ENCODE measurements at regions not wholly inside any gene's neighbourhood (a gene's known extent, or its start where the extent isn't known, plus 50 kb on each side); places are given as distances from the start of the nearest gene placed in this dataset.

DNA sequence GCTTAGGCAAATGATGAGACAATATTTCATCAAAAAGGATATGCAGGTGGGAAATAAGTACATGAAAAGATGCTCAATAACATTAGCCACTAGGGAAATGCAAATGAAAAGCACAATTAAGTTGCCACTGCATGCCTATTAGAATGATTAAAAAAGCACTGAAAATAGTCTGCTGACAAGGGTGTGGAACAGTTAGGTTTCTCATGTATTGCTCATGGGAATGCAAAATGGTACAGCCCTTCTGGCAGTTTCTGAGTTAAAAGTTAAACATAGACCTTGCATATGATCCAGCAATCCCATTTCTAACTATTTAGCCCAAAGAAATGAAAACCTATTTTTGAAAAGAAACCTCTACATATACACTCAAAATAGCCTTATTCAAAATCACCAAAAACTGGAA is 393.0 kb downstream of the BMP4 start:
- H3K4me1 ChIP-seq, result no peaks in the 10 kb centered on the region

DNA sequence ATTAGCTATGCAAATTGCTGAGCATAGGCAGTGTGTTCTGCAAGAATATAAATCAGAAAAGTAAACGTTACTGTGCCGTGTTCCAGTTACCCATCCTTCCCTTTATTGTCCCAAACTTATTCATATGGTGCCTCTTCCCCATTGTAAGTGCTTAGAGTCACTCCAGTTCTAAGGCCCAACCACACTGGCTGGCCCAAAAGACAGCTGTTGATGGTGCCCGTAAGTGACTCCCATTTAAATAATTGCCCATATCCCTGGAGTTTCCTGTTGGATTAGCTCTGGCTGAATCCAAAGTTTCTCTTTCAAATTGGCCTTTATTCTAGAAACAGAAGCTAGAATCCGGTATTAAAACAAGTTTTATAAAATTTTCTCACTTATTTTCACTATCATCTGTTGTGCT is 400.1 kb upstream of the DDHD1 start:
- H3K27ac ChIP-seq, result no peak overlapping the region
- DNase-seq (ENCODE audit: low read depth in 1 of 2, low spot score in 1 of 2), result no peak

More for the DNA sequence above, 393.0 kb downstream of the BMP4 start:
- Histone ChIP-seq H3K9me3 (peaks cover 3% of the 10 kb centered on the region; the same call in 1 of the 3 replicates), H3K4me3 (no peak overlapping the region), H3K4me2 (no peak overlapping the region), H3K27ac (no peak overlapping the region)
- CTCF ChIA-PET, result no interaction called here
- FAIRE-seq (no peak), DNase-seq (ENCODE audit: low read depth in 1 of 2, low spot score in 1 of 2) (no peak), ATAC-seq (no peak)
- POLR2A ChIA-PET, result no interaction called here
- TF ChIP-seq, protein P1, sequence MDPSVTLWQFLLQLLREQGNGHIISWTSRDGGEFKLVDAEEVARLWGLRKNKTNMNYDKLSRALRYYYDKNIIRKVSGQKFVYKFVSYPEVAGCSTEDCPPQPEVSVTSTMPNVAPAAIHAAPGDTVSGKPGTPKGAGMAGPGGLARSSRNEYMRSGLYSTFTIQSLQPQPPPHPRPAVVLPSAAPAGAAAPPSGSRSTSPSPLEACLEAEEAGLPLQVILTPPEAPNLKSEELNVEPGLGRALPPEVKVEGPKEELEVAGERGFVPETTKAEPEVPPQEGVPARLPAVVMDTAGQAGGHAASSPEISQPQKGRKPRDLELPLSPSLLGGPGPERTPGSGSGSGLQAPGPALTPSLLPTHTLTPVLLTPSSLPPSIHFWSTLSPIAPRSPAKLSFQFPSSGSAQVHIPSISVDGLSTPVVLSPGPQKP (IDR thresholded peaks at IDR 0.05; ENCODE audit: low read depth, low read length), result no peak
- no peak for TF ChIP-seq SREBF2 (IDR thresholded peaks at IDR 0.05)
- no peak for TF ChIP-seq EP300 (IDR thresholded peaks at IDR 0.05)
- TF ChIP-seq, protein P2, sequence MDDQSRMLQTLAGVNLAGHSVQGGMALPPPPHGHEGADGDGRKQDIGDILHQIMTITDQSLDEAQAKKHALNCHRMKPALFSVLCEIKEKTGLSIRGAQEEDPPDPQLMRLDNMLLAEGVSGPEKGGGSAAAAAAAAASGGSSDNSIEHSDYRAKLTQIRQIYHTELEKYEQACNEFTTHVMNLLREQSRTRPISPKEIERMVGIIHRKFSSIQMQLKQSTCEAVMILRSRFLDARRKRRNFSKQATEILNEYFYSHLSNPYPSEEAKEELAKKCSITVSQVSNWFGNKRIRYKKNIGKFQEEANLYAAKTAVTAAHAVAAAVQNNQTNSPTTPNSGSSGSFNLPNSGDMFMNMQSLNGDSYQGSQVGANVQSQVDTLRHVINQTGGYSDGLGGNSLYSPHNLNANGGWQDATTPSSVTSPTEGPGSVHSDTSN (IDR thresholded peaks at IDR 0.05), result no peak
- TF ChIP-seq, protein P3, sequence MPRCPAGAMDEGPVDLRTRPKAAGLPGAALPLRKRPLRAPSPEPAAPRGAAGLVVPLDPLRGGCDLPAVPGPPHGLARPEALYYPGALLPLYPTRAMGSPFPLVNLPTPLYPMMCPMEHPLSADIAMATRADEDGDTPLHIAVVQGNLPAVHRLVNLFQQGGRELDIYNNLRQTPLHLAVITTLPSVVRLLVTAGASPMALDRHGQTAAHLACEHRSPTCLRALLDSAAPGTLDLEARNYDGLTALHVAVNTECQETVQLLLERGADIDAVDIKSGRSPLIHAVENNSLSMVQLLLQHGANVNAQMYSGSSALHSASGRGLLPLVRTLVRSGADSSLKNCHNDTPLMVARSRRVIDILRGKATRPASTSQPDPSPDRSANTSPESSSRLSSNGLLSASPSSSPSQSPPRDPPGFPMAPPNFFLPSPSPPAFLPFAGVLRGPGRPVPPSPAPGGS (IDR thresholded peaks at IDR 0.05), result no peak
- TF ChIP-seq EHF (CRISPR knock-in tag; IDR thresholded peaks at IDR 0.05), result no peak
- no peak for TF ChIP-seq BHLHE40 (IDR thresholded peaks at IDR 0.05; ENCODE audit: low read depth, low read length)
- TF ChIP-seq ESRRA (IDR thresholded peaks at IDR 0.05; ENCODE audit: borderline replicate concordance, low read length), result no peak
- TF ChIP-seq GATA3 (IDR thresholded peaks at IDR 0.05; ENCODE audit: borderline replicate concordance), result no peak
- no peak for TF ChIP-seq CBX8 (IDR thresholded peaks at IDR 0.05)
- no peak for TF ChIP-seq SMC3 (IDR thresholded peaks at IDR 0.05)
- TF ChIP-seq, protein P4, sequence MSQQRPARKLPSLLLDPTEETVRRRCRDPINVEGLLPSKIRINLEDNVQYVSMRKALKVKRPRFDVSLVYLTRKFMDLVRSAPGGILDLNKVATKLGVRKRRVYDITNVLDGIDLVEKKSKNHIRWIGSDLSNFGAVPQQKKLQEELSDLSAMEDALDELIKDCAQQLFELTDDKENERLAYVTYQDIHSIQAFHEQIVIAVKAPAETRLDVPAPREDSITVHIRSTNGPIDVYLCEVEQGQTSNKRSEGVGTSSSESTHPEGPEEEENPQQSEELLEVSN (IDR thresholded peaks at IDR 0.05; ENCODE audit: borderline replicate concordance, low read depth), result no peak

DNA sequence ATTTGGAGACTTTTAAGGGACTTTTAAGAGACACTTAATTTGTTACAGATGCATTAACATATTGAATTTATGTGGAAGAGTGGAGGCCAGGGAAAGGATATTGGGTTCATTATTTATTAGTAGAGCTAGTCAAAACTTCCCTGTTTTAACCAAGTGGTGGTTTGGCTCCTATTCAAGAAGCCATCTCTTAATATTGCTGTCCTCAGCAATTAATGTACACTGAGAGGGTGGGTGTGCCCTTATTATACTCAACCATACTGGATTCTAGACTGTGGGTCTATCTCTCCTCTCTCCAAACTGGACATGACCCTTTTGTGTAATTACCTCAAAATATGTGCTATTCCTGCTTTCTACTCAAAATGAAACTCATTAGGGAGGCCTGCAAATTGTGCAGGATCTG is 398.7 kb upstream of the DDHD1 start:
- H3K4me2 ChIP-seq, result no peak overlapping the region
- ChIA-PET POLR2A (no interaction called here), CTCF (no interaction called here)
- no peak overlapping the region for H3K4me3 ChIP-seq
- TF ChIP-seq MAFK (IDR thresholded peaks at IDR 0.05; ENCODE audit: partially characterized antibody) (peak; percentile 84), RAD21 (conservative IDR thresholded peaks at IDR 0.05 in 1 of 2, IDR thresholded peaks at IDR 0.05 in 1 of 2) (no peak)
- TF ChIP-seq, protein P5, sequence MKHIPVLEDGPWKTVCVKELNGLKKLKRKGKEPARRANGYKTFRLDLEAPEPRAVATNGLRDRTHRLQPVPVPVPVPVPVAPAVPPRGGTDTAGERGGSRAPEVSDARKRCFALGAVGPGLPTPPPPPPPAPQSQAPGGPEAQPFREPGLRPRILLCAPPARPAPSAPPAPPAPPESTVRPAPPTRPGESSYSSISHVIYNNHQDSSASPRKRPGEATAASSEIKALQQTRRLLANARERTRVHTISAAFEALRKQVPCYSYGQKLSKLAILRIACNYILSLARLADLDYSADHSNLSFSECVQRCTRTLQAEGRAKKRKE (CRISPR knock-in tag; IDR thresholded peaks at IDR 0.05; ENCODE audit: low read depth), result no peak
- H3K4me1 ChIP-seq, result no peaks in the 10 kb centered on the region
- H3K27ac ChIP-seq, result no peak overlapping the region
- H3K9me3 ChIP-seq, result no peaks in the 10 kb centered on the region
- ATAC-seq, result no peak
- DNase-seq (ENCODE audit: low read depth in 1 of 2, low spot score in 1 of 2), result no peak
- no peak for FAIRE-seq

More for the DNA sequence above, 400.1 kb upstream of the DDHD1 start:
- FAIRE-seq (no peak), ATAC-seq (no peak)
- no peak overlapping the region for H3K4me2 ChIP-seq
- no peaks in the 10 kb centered on the region for H3K9me3 ChIP-seq
- TF ChIP-seq MAZ (IDR thresholded peaks at IDR 0.05; ENCODE audit: borderline replicate concordance, low read depth, low read length), result no peak
- no peak for TF ChIP-seq HEYL (CRISPR knock-in tag; IDR thresholded peaks at IDR 0.05)
- TF ChIP-seq RNF2 (IDR thresholded peaks at IDR 0.05; ENCODE audit: borderline replicate concordance, low read depth), result no peak
- TF ChIP-seq CHD2 (IDR thresholded peaks at IDR 0.05; ENCODE audit: low read length, partially characterized antibody), result no peak
- no peak for TF ChIP-seq SMC3 (IDR thresholded peaks at IDR 0.05)
- no peak for TF ChIP-seq EP300 (IDR thresholded peaks at IDR 0.05)
- TF ChIP-seq ESRRA (IDR thresholded peaks at IDR 0.05; ENCODE audit: borderline replicate concordance, low read length), result no peak
- 83% methylated on average over 4 of the region's 4 CpGs for WGBS (ENCODE audit: missing lambda C conversion rate)
- ChIA-PET POLR2A (interaction anchor here (0.6 kb wide), 1 partner anchor 986 kb away, joined by 4 read pairs; no protein-coding TSS in a partner anchor), CTCF (interaction anchor here (1.2 to 1.5 kb wide), 3 partner anchors 13 to 622 kb away, joined by 3 to 4 read pairs (median 4); no protein-coding TSS in a partner anchor)
- H3K4me1 ChIP-seq, result no peaks in the 10 kb centered on the region
- no peak overlapping the region for H3K4me3 ChIP-seq

Data from A549 (cell line).